Muscle of leg (tissue), 3 donors: ENCODE measurements at regions not wholly inside any gene's neighbourhood (a gene's known extent, or its start where the extent isn't known, plus 50 kb on each side); places are given as distances from the start of the nearest gene placed in this dataset.

Experiments
- DNase-seq: peaks from one replicate; pipeline ENCODE4 v3.0.0; 2013
- H3K27ac ChIP-seq: one replicate; pipeline ENCODE4 v1.5.1; 2013; ENCODE audit warnings: mild to moderate bottlenecking, low read length, control low read depth
- H3K27me3 ChIP-seq: one replicate; pipeline ENCODE4 v1.6.1; 2013; ENCODE audit warnings: low read length; ENCODE audit not compliant: control insufficient read depth, insufficient read depth
- H3K36me3 ChIP-seq: one replicate; pipeline ENCODE4 v1.6.1; 2013; ENCODE audit warnings: low read length; ENCODE audit not compliant: control insufficient read depth, insufficient read depth
- H3K4me1 ChIP-seq: one replicate; pipeline ENCODE4 v1.6.1; 2013; ENCODE audit warnings: low read length; ENCODE audit not compliant: control insufficient read depth, insufficient read depth
- H3K4me3 ChIP-seq: one replicate; pipeline ENCODE4 v1.5.1; 2013; ENCODE audit warnings: low read length, control low read depth
- H3K9me3 ChIP-seq: replicated peaks from 2 replicates; pipeline ENCODE4 v1.6.1; 2013; ENCODE audit warnings: low read depth, low read length; ENCODE audit not compliant: control insufficient read depth
- WGBS: methylation state at CpG from one replicate; pipeline ENCODE4 v1.1.5; 2013; ENCODE audit warnings: missing lambda C conversion rate; ENCODE audit not compliant: insufficient coverage; 5-methylcytosine and 5-hydroxymethylcytosine counted together

GRCh38 chr2:118257696-118258095 is 169.4 kb downstream of the INSIG2 start:
- H3K4me3 ChIP-seq: no peak overlapping the region
- no peak overlapping the region for H3K27ac ChIP-seq
- H3K9me3 ChIP-seq: peaks cover 9% of the 10 kb centered on the region
- WGBS: no CpG with 5 or more reads among the region's 2 CpGs
- no peaks in the 10 kb centered on the region for H3K27me3 ChIP-seq
- no peaks in the 10 kb centered on the region for H3K36me3 ChIP-seq
- peaks cover 3% of the 10 kb centered on the region for H3K4me1 ChIP-seq
- no peak for DNase-seq

DNA sequence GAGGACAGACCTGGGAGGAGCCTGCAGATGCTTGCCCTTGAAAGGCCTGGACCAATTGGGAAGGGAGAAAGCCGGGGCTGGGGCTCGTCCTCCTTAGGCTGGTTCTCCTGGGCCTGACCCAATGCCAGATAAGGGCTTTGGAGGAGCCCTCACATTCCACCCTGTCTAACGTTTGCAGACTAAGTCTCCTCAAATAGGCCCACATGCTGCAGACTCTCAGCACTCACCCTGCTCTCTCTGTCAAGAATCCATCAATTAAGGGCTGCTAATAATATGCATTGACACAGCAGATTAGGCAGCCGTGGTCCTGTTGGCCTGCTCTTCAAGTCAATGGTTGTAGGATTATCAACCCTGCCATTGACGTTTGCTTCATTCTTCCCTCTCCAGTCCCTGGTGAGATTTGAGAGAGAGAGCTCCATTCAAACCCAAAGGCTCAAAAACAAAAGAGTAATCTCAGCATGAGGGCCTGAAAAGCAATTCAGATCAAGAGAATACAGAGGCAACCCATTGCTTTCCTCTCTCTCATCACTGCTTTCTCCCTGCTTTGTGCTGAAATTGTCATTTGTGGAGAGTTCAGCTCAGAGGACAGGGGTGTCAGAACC is 167.6 kb downstream of the INSIG2 start:
- Histone ChIP-seq H3K4me1 (no peaks in the 10 kb centered on the region), H3K36me3 (no peaks in the 10 kb centered on the region), H3K27ac (no peak overlapping the region), H3K27me3 (no peaks in the 10 kb centered on the region), H3K9me3 (peaks cover 9% of the 10 kb centered on the region), H3K4me3 (no peak overlapping the region)
- 80% methylated on average over 2 of the region's 5 CpGs for WGBS
- DNase-seq: no peak

DNA sequence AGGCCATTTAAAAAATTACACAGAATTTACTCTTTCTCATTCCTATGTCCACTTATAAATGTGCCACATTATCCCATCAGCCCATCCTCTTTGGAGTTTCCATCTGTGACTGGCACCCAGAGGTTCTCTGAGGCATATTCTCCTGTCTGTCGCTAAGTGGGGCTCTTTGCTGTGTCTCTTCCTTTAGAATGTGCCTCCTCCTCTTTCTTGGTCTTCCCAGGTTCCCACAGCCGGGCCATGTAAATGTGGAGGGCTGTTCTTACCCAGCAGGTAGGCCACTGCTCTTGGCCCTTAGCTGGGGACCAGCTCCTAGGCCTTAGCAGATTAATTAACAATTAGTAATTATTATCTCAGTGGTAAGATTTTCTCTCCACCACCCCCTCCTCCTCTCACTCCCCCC is 167.0 kb downstream of the INSIG2 start:
- no peaks in the 10 kb centered on the region for H3K27me3 ChIP-seq
- no peak overlapping the region for H3K27ac ChIP-seq
- DNase-seq: no peak
- no CpG with 5 or more reads among the region's 2 CpGs for WGBS
- peaks cover 7% of the 10 kb centered on the region for H3K9me3 ChIP-seq
- no peaks in the 10 kb centered on the region for H3K36me3 ChIP-seq
- no peak overlapping the region for H3K4me3 ChIP-seq
- no peaks in the 10 kb centered on the region for H3K4me1 ChIP-seq

DNA sequence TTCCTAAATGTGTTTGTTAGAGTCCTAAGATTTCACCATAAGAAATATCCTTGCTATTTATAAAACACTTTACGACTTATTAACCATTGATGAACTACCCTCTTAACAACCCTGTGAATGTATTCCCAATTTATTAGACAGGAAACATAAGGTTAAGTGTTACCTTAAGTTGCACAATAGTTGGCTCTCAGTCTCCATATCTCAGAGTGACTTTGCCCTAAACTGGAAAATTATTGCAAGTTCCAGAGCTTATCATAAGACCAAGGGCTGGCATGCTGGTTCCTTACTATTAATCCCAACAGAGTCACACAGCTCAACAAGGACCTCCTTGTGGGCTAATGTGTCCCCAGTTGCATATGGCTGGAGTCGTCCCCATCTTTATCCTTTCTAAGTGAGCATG is 165.8 kb downstream of the INSIG2 start:
- 67% methylated on average over 1 of the region's 2 CpGs for WGBS
- H3K27me3 ChIP-seq: no peaks in the 10 kb centered on the region
- no peaks in the 10 kb centered on the region for H3K36me3 ChIP-seq
- peaks cover 7% of the 10 kb centered on the region for H3K9me3 ChIP-seq
- H3K27ac ChIP-seq: no peak overlapping the region
- H3K4me1 ChIP-seq: no peaks in the 10 kb centered on the region
- no peak for DNase-seq
- no peak overlapping the region for H3K4me3 ChIP-seq

- Histone ChIP-seq H3K27me3 (no peaks in the 10 kb centered on the region), H3K9me3 (no peaks in the 10 kb centered on the region), H3K36me3 (no peaks in the 10 kb centered on the region), H3K27ac (no peak overlapping the region), H3K4me1 (no peaks in the 10 kb centered on the region), H3K4me3 (no peak overlapping the region)
- 83% methylated on average over 1 of the region's 3 CpGs for WGBS
- DNase-seq: peak; percentile 33
Measured at GRCh38 chr2:118251427-118251826, 163.2 kb downstream of the INSIG2 start.

- Histone ChIP-seq H3K4me3 (no peak overlapping the region), H3K27ac (no peak overlapping the region), H3K36me3 (no peaks in the 10 kb centered on the region), H3K9me3 (no peaks in the 10 kb centered on the region), H3K27me3 (no peaks in the 10 kb centered on the region), H3K4me1 (no peaks in the 10 kb centered on the region)
- 73% methylated on average over 4 of the region's 5 CpGs for WGBS
- DNase-seq: no peak
Measured at GRCh38 chr2:118250463-118250862, 162.2 kb downstream of the INSIG2 start.

- Histone ChIP-seq H3K4me3 (no peak overlapping the region), H3K9me3 (no peaks in the 10 kb centered on the region), H3K36me3 (no peaks in the 10 kb centered on the region), H3K27ac (no peak overlapping the region), H3K27me3 (no peaks in the 10 kb centered on the region), H3K4me1 (no peaks in the 10 kb centered on the region)
- WGBS: 0% methylated on average over 1 of the region's 4 CpGs
- no peak for DNase-seq
Measured at GRCh38 chr2:118250001-118250400, 161.7 kb downstream of the INSIG2 start.

- no peak for DNase-seq
- no peaks in the 10 kb centered on the region for H3K36me3 ChIP-seq
- no peak overlapping the region for H3K4me3 ChIP-seq
- H3K4me1 ChIP-seq: no peaks in the 10 kb centered on the region
- WGBS: 54% methylated on average over 2 of the region's 6 CpGs
- no peaks in the 10 kb centered on the region for H3K9me3 ChIP-seq
- no peaks in the 10 kb centered on the region for H3K27me3 ChIP-seq
- no peak overlapping the region for H3K27ac ChIP-seq
Measured at GRCh38 chr2:118249531-118249930, 161.3 kb downstream of the INSIG2 start.

GRCh38 chr2:118246726-118247125 is 158.5 kb downstream of the INSIG2 start:
- Histone ChIP-seq H3K27ac (no peak overlapping the region), H3K4me1 (no peaks in the 10 kb centered on the region), H3K9me3 (no peaks in the 10 kb centered on the region), H3K36me3 (no peaks in the 10 kb centered on the region), H3K4me3 (no peak overlapping the region), H3K27me3 (peaks cover under 1% of the 10 kb centered on the region)
- peak; percentile 16 for DNase-seq
- WGBS: 49% methylated on average over 5 of the region's 5 CpGs

DNA sequence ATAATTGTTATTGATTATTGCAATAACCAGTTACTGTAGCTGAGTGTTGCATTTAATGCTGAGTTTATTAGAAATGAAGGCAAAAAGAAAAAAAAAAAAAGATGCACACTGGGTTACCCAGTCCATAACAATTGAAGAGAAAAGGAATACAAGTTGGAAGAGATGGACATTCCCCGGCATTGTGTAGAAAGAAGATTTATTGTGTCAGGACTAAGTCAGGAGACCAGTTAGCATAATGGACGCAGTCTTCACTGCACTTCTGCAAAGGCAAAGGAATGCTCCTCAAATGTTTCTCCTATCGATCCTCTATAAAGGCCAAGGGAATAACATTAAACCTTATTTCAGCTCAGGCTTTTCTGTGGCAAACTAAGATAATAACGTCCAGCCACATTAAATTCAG is 157.8 kb downstream of the INSIG2 start:
- Histone ChIP-seq H3K27me3 (peaks cover 2% of the 10 kb centered on the region), H3K4me3 (no peak overlapping the region), H3K27ac (no peak overlapping the region), H3K9me3 (no peaks in the 10 kb centered on the region), H3K4me1 (no peaks in the 10 kb centered on the region), H3K36me3 (no peaks in the 10 kb centered on the region)
- DNase-seq: no peak
- no CpG with 5 or more reads among the region's 4 CpGs for WGBS

- DNase-seq: no peak
- H3K27ac ChIP-seq: no peak overlapping the region
- 80% methylated on average over 1 of the region's 1 CpG for WGBS
- H3K9me3 ChIP-seq: no peaks in the 10 kb centered on the region
- H3K4me3 ChIP-seq: no peak overlapping the region
- H3K27me3 ChIP-seq: peaks cover 2% of the 10 kb centered on the region
- no peaks in the 10 kb centered on the region for H3K36me3 ChIP-seq
- no peaks in the 10 kb centered on the region for H3K4me1 ChIP-seq
Measured at GRCh38 chr2:118244686-118245085, 156.4 kb downstream of the INSIG2 start.
